Thyroid gland (tissue), 4 donors: ENCODE measurements at regions not wholly inside any gene's neighbourhood (a gene's known extent, or its start where the extent isn't known, plus 50 kb on each side); places are given as distances from the start of the nearest gene placed in this dataset.

ENCODE experiments used
- DNase-seq, 2 donors: peaks; one replicate each; pipeline ENCODE4 v3.0.0-alpha.2; 2019
- H3K27ac ChIP-seq, 3 donors: fragments of 200-600 bp; sonication (generic); 1 replicate in 2 of 3; 2 replicates in 1 of 3; pipeline ENCODE4 v1.5.1; 2016 to 2019; ENCODE audit warnings: mild to moderate bottlenecking in 1 of 3, moderate library complexity in 1 of 3
- H3K27me3 ChIP-seq: fragments of 200-600 bp; sonication (generic); one replicate; pipeline ENCODE4 v1.5.1; 2019
- H3K36me3 ChIP-seq, 2 donors: fragments of 200-600 bp; sonication (generic); one replicate each; pipeline ENCODE4 v1.5.1; 2016 to 2019
- H3K4me1 ChIP-seq, 2 donors: fragments of 200-600 bp; sonication (generic); one replicate each; pipeline ENCODE4 v1.5.1; 2017 to 2019
- H3K4me3 ChIP-seq, 3 donors: fragments of 200-600 bp; sonication (generic); replicated peaks in 1 of 3; 1 replicate in 2 of 3; 2 replicates in 1 of 3; pipeline ENCODE4 v1.5.1; 2016; ENCODE audit warnings: mild to moderate bottlenecking in 1 of 3
- H3K9me3 ChIP-seq: fragments of 200-600 bp; sonication (generic); one replicate; pipeline ENCODE4 v1.5.1; 2017
- CTCF ChIP-seq, 6 experiments: fragments of 200-600 bp in 3 of 6; fragments of 450-650 bp in 3 of 6; sonication (generic) in 3 of 6; IDR thresholded peaks; one replicate each; pipeline ENCODE4 v1.5.1; 2016 to 2019; ENCODE audit warnings: antibody characterized with exemption in 6 of 6, mild to moderate bottlenecking in 2 of 6, inconsistent platforms in 1 of 6, moderate library complexity in 1 of 6
- POLR2A ChIP-seq, 2 donors: fragments of 450-650 bp; IDR thresholded peaks; one replicate each; pipeline ENCODE4 v1.6.1; 2017; ENCODE audit warnings: antibody characterized with exemption in 2 of 2, mild to moderate bottlenecking in 2 of 2, moderate library complexity in 1 of 2
- WGBS, 2 donors: methylation state at CpG; one replicate each; pipeline ENCODE4 v1.1.5; 2017; 5-methylcytosine and 5-hydroxymethylcytosine counted together
- intact Hi-C: fragments of 100-400 bp; cut with DNase I; formaldehyde crosslinking; loops from one replicate; pipeline ENCODE4 v1.15.1; 2023

- H3K9me3 ChIP-seq, result no peaks in the 10 kb centered on the region
- H3K36me3 ChIP-seq, result no peaks in the 10 kb centered on the region
- H3K27ac ChIP-seq, result no peak overlapping the region
- H3K4me3 ChIP-seq, result no peak overlapping the region
- TF ChIP-seq CTCF (IDR thresholded peaks at IDR 0.05) (no peak), POLR2A (IDR thresholded peaks at IDR 0.05) (no peak)
- 37 to 41% methylated on average over 2 of the region's 2 CpGs for WGBS, 2 donors
- no peak for DNase-seq
- intact Hi-C loops, result no loop called here
- no peaks in the 10 kb centered on the region for H3K27me3 ChIP-seq
- H3K4me1 ChIP-seq, result no peaks in the 10 kb centered on the region
Measured at GRCh38 chr13:100895651-100896050, 221.1 kb upstream of the TMTC4 start.

- Histone ChIP-seq H3K27me3 (no peaks in the 10 kb centered on the region), H3K4me1 (no peaks in the 10 kb centered on the region), H3K9me3 (no peaks in the 10 kb centered on the region), H3K27ac (no peak overlapping the region), H3K36me3 (no peaks in the 10 kb centered on the region), H3K4me3 (no peak overlapping the region)
- 37 to 44% methylated on average over 2 of the region's 2 CpGs for WGBS, 2 donors
- TF ChIP-seq POLR2A (IDR thresholded peaks at IDR 0.05) (no peak), CTCF (IDR thresholded peaks at IDR 0.05) (no peak)
- no peak for DNase-seq
- intact Hi-C loops, result no loop called here
Measured at GRCh38 chr13:100892981-100893380, 218.4 kb upstream of the TMTC4 start.

GRCh38 chr13:100890645-100891044 lies 216.1 kb upstream of the TMTC4 start:
- Histone ChIP-seq H3K9me3 (no peaks in the 10 kb centered on the region), H3K4me3 (no peak overlapping the region), H3K27me3 (no peaks in the 10 kb centered on the region), H3K4me1 (no peaks in the 10 kb centered on the region), H3K36me3 (no peaks in the 10 kb centered on the region), H3K27ac (no peak overlapping the region)
- TF ChIP-seq CTCF (IDR thresholded peaks at IDR 0.05) (no peak), POLR2A (IDR thresholded peaks at IDR 0.05) (no peak)
- WGBS, 2 donors, result 65 to 73% methylated on average over 3 of the region's 3 CpGs
- intact Hi-C loops, result no loop called here
- DNase-seq, result no peak

GRCh38 chr13:100887729-100888151 lies 213.1 kb upstream of the TMTC4 start:
- Histone ChIP-seq H3K36me3 (no peaks in the 10 kb centered on the region), H3K9me3 (no peaks in the 10 kb centered on the region), H3K4me1 (no peaks in the 10 kb centered on the region), H3K27me3 (no peaks in the 10 kb centered on the region), H3K4me3 (no peak overlapping the region), H3K27ac (no peak overlapping the region)
- no peak for TF ChIP-seq CTCF (IDR thresholded peaks at IDR 0.05)
- no peak for TF ChIP-seq POLR2A (IDR thresholded peaks at IDR 0.05)
- 81 to 83% methylated on average over 1 of the region's 1 CpG for WGBS, 2 donors
- DNase-seq, result no peak
- intact Hi-C loops, result no loop called here

GRCh38 chr13:100883453-100883852 lies 208.9 kb upstream of the TMTC4 start:
- TF ChIP-seq CTCF (IDR thresholded peaks at IDR 0.05) (no peak), POLR2A (IDR thresholded peaks at IDR 0.05) (no peak)
- 89 to 93% methylated on average over 3 of the region's 3 CpGs for WGBS, 2 donors
- Histone ChIP-seq H3K27ac (no peak overlapping the region), H3K4me1 (no peaks in the 10 kb centered on the region), H3K27me3 (no peaks in the 10 kb centered on the region), H3K36me3 (no peaks in the 10 kb centered on the region), H3K4me3 (no peak overlapping the region), H3K9me3 (no peaks in the 10 kb centered on the region)
- intact Hi-C loops, result no loop called here
- DNase-seq, result no peak
